OCI-LY1 (cell line): ENCODE measurements at regions not wholly inside any gene's neighbourhood (a gene's known extent, or its start where the extent isn't known, plus 50 kb on each side); places are given as distances from the start of the nearest gene placed in this dataset.

ENCODE experiments used
- EZH2 ChIP-seq: fragments of 200-600 bp; sonication (generic), shearing (Covaris generic); IDR thresholded peaks from 2 replicates; pipeline ENCODE4 v1.8.0; 2017; ENCODE audit warnings: borderline replicate concordance, mixed run types, mild to moderate bottlenecking, antibody characterized with exemption, low read length, moderate library complexity, mixed read lengths
- TF ChIP-seq, protein P1 (sequence below): fragments of 200-600 bp; sonication (generic), shearing (Covaris generic); IDR thresholded peaks from 2 replicates; pipeline ENCODE4 v1.5.1; 2017; ENCODE audit warnings: mild to moderate bottlenecking, antibody characterized with exemption, low read length, moderate library complexity, mixed read lengths

DNA sequence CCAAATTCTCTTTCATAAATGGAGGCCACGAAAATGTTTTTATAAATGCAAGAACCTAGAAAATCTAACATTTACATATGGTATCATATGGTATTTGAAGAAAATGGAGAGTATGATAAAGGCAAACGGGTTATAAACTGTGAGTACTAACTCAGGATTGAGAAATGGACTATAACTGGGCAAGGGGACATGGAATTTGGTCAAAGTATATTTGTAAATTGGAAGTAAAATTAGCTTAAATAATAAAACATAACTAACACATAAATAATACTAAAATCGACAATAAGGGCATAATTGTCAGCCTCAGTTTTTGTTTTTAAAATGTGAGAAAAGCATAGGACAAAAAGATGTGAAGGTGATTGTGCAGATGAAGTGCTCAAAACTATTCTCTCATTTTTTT lies 1516.3 kb upstream of the MIR17HG start:
- TF ChIP-seq, protein P1, sequence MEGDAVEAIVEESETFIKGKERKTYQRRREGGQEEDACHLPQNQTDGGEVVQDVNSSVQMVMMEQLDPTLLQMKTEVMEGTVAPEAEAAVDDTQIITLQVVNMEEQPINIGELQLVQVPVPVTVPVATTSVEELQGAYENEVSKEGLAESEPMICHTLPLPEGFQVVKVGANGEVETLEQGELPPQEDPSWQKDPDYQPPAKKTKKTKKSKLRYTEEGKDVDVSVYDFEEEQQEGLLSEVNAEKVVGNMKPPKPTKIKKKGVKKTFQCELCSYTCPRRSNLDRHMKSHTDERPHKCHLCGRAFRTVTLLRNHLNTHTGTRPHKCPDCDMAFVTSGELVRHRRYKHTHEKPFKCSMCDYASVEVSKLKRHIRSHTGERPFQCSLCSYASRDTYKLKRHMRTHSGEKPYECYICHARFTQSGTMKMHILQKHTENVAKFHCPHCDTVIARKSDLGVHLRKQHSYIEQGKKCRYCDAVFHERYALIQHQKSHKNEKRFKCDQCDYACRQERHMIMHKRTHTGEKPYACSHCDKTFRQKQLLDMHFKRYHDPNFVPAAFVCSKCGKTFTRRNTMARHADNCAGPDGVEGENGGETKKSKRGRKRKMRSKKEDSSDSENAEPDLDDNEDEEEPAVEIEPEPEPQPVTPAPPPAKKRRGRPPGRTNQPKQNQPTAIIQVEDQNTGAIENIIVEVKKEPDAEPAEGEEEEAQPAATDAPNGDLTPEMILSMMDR, result no peak
- TF ChIP-seq EZH2, result no peak
